Vagina (tissue), 2 donors: ENCODE measurements at regions not wholly inside any gene's neighbourhood (a gene's known extent, or its start where the extent isn't known, plus 50 kb on each side); places are given as distances from the start of the nearest gene placed in this dataset.

Source experiments
- POLR2A ChIP-seq, 2 donors: fragments of 450-650 bp; IDR thresholded peaks; one replicate each; pipeline ENCODE4 v1.6.1; 2017; ENCODE audit warnings: antibody characterized with exemption in 2 of 2, mild to moderate bottlenecking in 2 of 2, moderate library complexity in 2 of 2
- TF ChIP-seq, protein P1 (sequence below), 3 experiments: fragments of 450-650 bp in 2 of 3; fragments of 200-600 bp in 1 of 3; sonication (generic) in 1 of 3; IDR thresholded peaks; one replicate each; pipeline ENCODE4 v1.5.1; 2017 to 2019; ENCODE audit warnings: antibody characterized with exemption in 3 of 3, mild to moderate bottlenecking in 2 of 3, moderate library complexity in 2 of 3

- TF ChIP-seq, protein P1, sequence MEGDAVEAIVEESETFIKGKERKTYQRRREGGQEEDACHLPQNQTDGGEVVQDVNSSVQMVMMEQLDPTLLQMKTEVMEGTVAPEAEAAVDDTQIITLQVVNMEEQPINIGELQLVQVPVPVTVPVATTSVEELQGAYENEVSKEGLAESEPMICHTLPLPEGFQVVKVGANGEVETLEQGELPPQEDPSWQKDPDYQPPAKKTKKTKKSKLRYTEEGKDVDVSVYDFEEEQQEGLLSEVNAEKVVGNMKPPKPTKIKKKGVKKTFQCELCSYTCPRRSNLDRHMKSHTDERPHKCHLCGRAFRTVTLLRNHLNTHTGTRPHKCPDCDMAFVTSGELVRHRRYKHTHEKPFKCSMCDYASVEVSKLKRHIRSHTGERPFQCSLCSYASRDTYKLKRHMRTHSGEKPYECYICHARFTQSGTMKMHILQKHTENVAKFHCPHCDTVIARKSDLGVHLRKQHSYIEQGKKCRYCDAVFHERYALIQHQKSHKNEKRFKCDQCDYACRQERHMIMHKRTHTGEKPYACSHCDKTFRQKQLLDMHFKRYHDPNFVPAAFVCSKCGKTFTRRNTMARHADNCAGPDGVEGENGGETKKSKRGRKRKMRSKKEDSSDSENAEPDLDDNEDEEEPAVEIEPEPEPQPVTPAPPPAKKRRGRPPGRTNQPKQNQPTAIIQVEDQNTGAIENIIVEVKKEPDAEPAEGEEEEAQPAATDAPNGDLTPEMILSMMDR (IDR thresholded peaks at IDR 0.05): no peak
- TF ChIP-seq POLR2A (IDR thresholded peaks at IDR 0.05): no peak
These were observed 56.8 kb upstream of the ZNF423 start for GRCh38 chr16:49912721-49913120.
